K562 (cell line): ENCODE measurements at regions not wholly inside any gene's neighbourhood (a gene's known extent, or its start where the extent isn't known, plus 50 kb on each side); places are given as distances from the start of the nearest gene placed in this dataset.

ENCODE experiments used
- ATAC-seq: fragments of 200-7000 bp; cut with Tn5 transposase; 3 replicates; pipeline ENCODE4 v1.9.1; 2020; ENCODE audit warnings: moderate library complexity
- BruUV-seq: library from RNA; stranded (reverse); fragments of 400-500 nt; replicated peaks from 2 replicates; lab custom pipeline; 2021; lab: Mats Ljungman, UMichigan
- CTCF ChIA-PET: fragments of 300-600 bp; formaldehyde crosslinking; extraction: SDS; loops from one replicate; lab custom pipeline; 2021; ENCODE audit warnings: low intra/inter-chr PET ratio; lab: Yijun Ruan, JAX
- POLR2A ChIA-PET: fragments of 300-600, 350-650 bp; sonication (Branson Sonifier 250); formaldehyde crosslinking; extraction: SDS; loops from one replicate; lab custom pipeline; 2021; ENCODE audit warnings: antibody characterized with exemption, inconsistent platforms; lab: Yijun Ruan, JAX
- DNase-seq, 4 experiments: peaks; one replicate each; pipeline versions ENCODE4 v3.0.0 to v3.0.0-alpha.2; 2011 to 2018; ENCODE audit warnings: low spot score in 3 of 4, mixed read lengths in 3 of 4; ENCODE audit errors: extremely low read depth in 1 of 4
- FAIRE-seq: peaks from 2 replicates; lab custom pipeline; 2011; peaks lifted over from hg19 to GRCh38; lab: Jason Lieb, UNC
- H2AFZ ChIP-seq: 2 replicates; pipeline ENCODE4 v1.6.0; 2011; ENCODE audit warnings: low read depth, low read length, control low read depth, inconsistent platforms
- H3K27ac ChIP-seq: fragments of 200-600 bp; 3 replicates; pipeline ENCODE4 v1.8.0; 2011; ENCODE audit warnings: low read depth, mild to moderate bottlenecking, control low read depth, inconsistent platforms, low read length, moderate library complexity, mixed read lengths; ENCODE audit errors: extremely low read depth
- H3K27me3 ChIP-seq, 2 experiments: fragments of 300-600 bp in 1 of 2; 2 replicates in 1 of 2; 3 replicates in 1 of 2; pipeline versions ENCODE4 v1.6.0 to v1.8.0; 2011; ENCODE audit warnings: inconsistent platforms in 2 of 2, low read length in 2 of 2, mild to moderate bottlenecking in 1 of 2, mixed read lengths in 1 of 2, moderate library complexity in 1 of 2; ENCODE audit not compliant: control insufficient read depth in 2 of 2, insufficient read depth in 2 of 2
- H3K36me3 ChIP-seq: fragments of 300-600 bp; 3 replicates; pipeline ENCODE4 v1.8.0; 2011; ENCODE audit warnings: mild to moderate bottlenecking, low read length, inconsistent platforms; ENCODE audit not compliant: control insufficient read depth, insufficient read depth
- H3K4me1 ChIP-seq, 2 experiments: fragments of 200-600 bp in 1 of 2; replicated peaks in 1 of 2; 2 replicates in 1 of 2; 3 replicates in 1 of 2; pipeline versions ENCODE4 v1.5.1 to v1.8.0; 2011; ENCODE audit warnings: inconsistent platforms in 2 of 2, low read length in 2 of 2, mild to moderate bottlenecking in 1 of 2, mixed read lengths in 1 of 2, moderate library complexity in 1 of 2; ENCODE audit not compliant: control insufficient read depth in 2 of 2, insufficient read depth in 2 of 2
- H3K4me2 ChIP-seq: 2 replicates; pipeline ENCODE4 v1.6.1; 2011; ENCODE audit warnings: low read length, control low read depth, inconsistent platforms, mixed read lengths; ENCODE audit not compliant: insufficient read depth
- H3K4me3 ChIP-seq: fragments of 200-600 bp; sonication (generic), shearing (Covaris generic); 2 replicates; pipeline ENCODE4 v1.5.1; 2016; ENCODE audit warnings: control low read depth, inconsistent platforms
- H3K79me2 ChIP-seq: fragments of 200-600 bp; 3 replicates; pipeline ENCODE4 v1.8.0; 2011; ENCODE audit warnings: low read length, inconsistent platforms; ENCODE audit not compliant: control insufficient read depth, insufficient read depth
- H3K9ac ChIP-seq, 2 experiments: 2 replicates each; pipeline versions ENCODE4 v1.6.0 to v1.6.1; 2011; ENCODE audit warnings: low read depth in 2 of 2, low read length in 2 of 2, control low read depth in 1 of 2, inconsistent platforms in 1 of 2, mild to moderate bottlenecking in 1 of 2, mixed read lengths in 1 of 2; ENCODE audit not compliant: insufficient read depth in 1 of 2
- H3K9me1 ChIP-seq: one replicate; pipeline ENCODE4 v1.6.0; 2011; ENCODE audit warnings: inconsistent platforms, mild to moderate bottlenecking, low read length, moderate library complexity; ENCODE audit not compliant: control insufficient read depth, insufficient read depth
- H3K9me3 ChIP-seq: replicated peaks from 2 replicates; pipeline ENCODE4 v1.5.1; 2011; ENCODE audit warnings: low read depth, low read length, inconsistent platforms; ENCODE audit not compliant: control insufficient read depth, insufficient read depth
- H4K20me1 ChIP-seq: replicated peaks from 2 replicates; pipeline ENCODE4 v1.6.1; 2011; ENCODE audit warnings: low read length, inconsistent platforms, mixed read lengths; ENCODE audit not compliant: control insufficient read depth, insufficient read depth
- ARID2 ChIP-seq: fragments of 450-650 bp; IDR thresholded peaks from 2 replicates; pipeline ENCODE4 v1.6.1; 2017; ENCODE audit warnings: antibody characterized with exemption, mild to moderate bottlenecking
- CXXC5 ChIP-seq: fragments of 250-450 bp; sonication (Bioruptor Pico); IDR thresholded peaks from 2 replicates; pipeline ENCODE4 v1.8.0; 2022; ENCODE audit warnings: inconsistent platforms, mild to moderate bottlenecking, moderate library complexity
- GMEB1 ChIP-seq: fragments of 250-450 bp; sonication (Bioruptor Pico); IDR thresholded peaks from 2 replicates; pipeline ENCODE4 v1.4.0; 2020; ENCODE audit warnings: mild to moderate bottlenecking
- HDAC2 ChIP-seq: fragments of 450-650 bp; IDR thresholded peaks from 2 replicates; pipeline ENCODE4 v1.6.1; 2016; ENCODE audit warnings: mild to moderate bottlenecking
- JUN ChIP-seq, 2 experiments: sonication (generic) in 1 of 2; formaldehyde crosslinking in 1 of 2; IDR thresholded peaks; 2 replicates each; pipeline versions ENCODE4 v1.6.1 to v1.8.0; 2012 to 2022; ENCODE audit warnings: borderline replicate concordance in 2 of 2, mild to moderate bottlenecking in 2 of 2, improper control_type of control experiment in 1 of 2, low read depth in 1 of 2, low read length in 1 of 2, missing genetic modification reagents in 1 of 2
- PHF21A ChIP-seq: fragments of 450-650 bp; IDR thresholded peaks from 2 replicates; pipeline ENCODE4 v1.6.1; 2017; ENCODE audit warnings: low read depth, borderline replicate concordance
- PPARD ChIP-seq: fragments of 250-450 bp; sonication (Bioruptor Pico); IDR thresholded peaks from 2 replicates; pipeline ENCODE4 v1.8.0; 2022; ENCODE audit warnings: inconsistent platforms, mild to moderate bottlenecking, moderate library complexity
- SRSF1 ChIP-seq: fragments of 200-400 bp; formaldehyde crosslinking; IDR thresholded peaks from 2 replicates; pipeline ENCODE4 v1.6.1; 2017; ENCODE audit warnings: mild to moderate bottlenecking, low read depth, low read length, moderate library complexity
- TRIM28 ChIP-seq: fragments of 450-650 bp; IDR thresholded peaks from 2 replicates; pipeline ENCODE4 v1.6.1; 2017
- ZNF12 ChIP-seq: sonication (generic); formaldehyde crosslinking; IDR thresholded peaks from 2 replicates; pipeline ENCODE4 v1.4.0; 2020; ENCODE audit warnings: mild to moderate bottlenecking, missing genetic modification reagents
- ZNF212 ChIP-seq: fragments of 450-650 bp; formaldehyde crosslinking; IDR thresholded peaks from 2 replicates; pipeline ENCODE4 v1.4.0; 2020; ENCODE audit warnings: mild to moderate bottlenecking
- ZNF551 ChIP-seq: fragments of 250-450 bp; sonication (Bioruptor Pico); IDR thresholded peaks from 2 replicates; pipeline ENCODE4 v1.5.0; 2021; ENCODE audit warnings: mild to moderate bottlenecking, moderate library complexity
- ZNF644 ChIP-seq: fragments of 200-800 bp; sonication (Bioruptor generic); IDR thresholded peaks from 2 replicates; pipeline ENCODE4 v1.6.1; 2016; ENCODE audit warnings: low read depth, missing genetic modification characterization, missing compliant biosample characterization
- WGBS: fragments of 100-300 bp; shearing (Covaris generic); methylation state at CpG from one replicate; pipeline ENCODE4 v1.1.6; 2016; ENCODE audit warnings: low coverage, mixed read lengths; ENCODE audit not compliant: insufficient coverage; ENCODE audit errors: missing lambda C conversion rate; 5-methylcytosine and 5-hydroxymethylcytosine counted together
- in situ Hi-C: fragments of 300-500 bp; cut with MboI; formaldehyde crosslinking; loops from 4 replicates; pipeline ENCODE4 v1.15.0; 2018; ENCODE audit warnings: inconsistent platforms, mixed read lengths
- intact Hi-C: fragments of 100-400 bp; cut with micrococcal nuclease; formaldehyde crosslinking; loops from 2 replicates; pipeline ENCODE4 v1.14.2; 2022

DNA sequence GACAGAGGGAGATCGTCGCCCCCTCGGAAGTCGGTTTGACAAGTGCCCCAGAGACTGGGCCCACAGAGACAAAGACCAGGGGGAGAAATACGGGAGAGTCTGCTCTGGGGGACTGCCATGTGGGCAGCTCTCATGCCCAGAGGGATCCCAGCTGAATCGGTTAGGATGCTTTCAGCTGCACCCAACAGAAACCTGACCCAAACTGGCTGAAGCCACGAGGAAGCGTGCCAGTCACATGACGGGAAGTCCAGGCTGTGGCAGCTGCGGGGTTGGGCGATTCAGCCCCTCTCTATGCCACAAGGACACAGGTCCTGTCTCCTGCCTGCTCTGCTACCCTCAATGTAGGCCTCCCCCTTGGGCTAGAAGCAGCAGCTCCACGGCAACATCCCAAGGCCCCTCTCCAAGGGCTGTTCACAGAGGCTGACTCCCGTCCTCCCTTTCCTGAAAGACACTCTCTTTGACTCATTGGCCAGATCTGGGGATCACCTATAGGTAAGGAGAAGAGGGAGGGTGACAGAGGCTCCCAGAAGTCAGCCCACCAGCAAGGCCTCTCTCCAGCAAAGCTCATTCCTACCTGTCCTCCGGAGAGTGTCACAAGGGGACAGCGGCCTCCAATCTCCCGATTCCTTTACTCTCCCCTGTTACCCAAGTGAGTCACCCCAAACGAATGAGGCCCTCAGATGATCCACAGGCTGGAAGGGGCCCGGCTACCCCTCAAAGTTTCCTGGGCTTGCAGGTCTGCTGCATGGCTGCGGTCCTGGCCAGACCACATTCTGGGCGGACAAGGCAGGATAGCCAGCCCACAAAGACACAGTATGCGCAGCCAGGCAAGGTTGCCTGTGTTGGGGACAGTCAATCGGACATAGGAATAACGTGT lies 75.8 kb downstream of the RBFOX3 start:
- no peak for ATAC-seq
- H3K27ac ChIP-seq = no peak overlapping the region
- ChIA-PET CTCF (no interaction called here), POLR2A (interaction anchor here (0.6 to 0.8 kb wide), 3 partner anchors 9 to 422 kb away, joined by 3 read pairs; no protein-coding TSS in a partner anchor)
- no peaks in the 10 kb centered on the region for H3K36me3 ChIP-seq
- FAIRE-seq = no peak
- intact Hi-C loops = no loop called here
- no peak overlapping the region for H3K4me3 ChIP-seq
- in situ Hi-C loops = no loop called here
- under 1% methylated on average over 22 of the region's 23 CpGs for WGBS
- no peak overlapping the region for H3K4me2 ChIP-seq
- BruUV-seq = no TSS peak
- TF ChIP-seq JUN (IDR thresholded peaks at IDR 0.05; ENCODE audit: borderline replicate concordance, low read depth, low read length) (no peak), JUN (CRISPR knock-in tag; IDR thresholded peaks at IDR 0.05; ENCODE audit: borderline replicate concordance) (no peak), ZNF644 (no peak), CXXC5 (CRISPR knock-in tag) (no peak), ZNF212 (CRISPR knock-in tag) (no peak), ARID2 (no peak), GMEB1 (CRISPR knock-in tag) (no peak), PHF21A (no peak), HDAC2 (no peak), TRIM28 (no peak), ZNF12 (no peak), ZNF551 (CRISPR knock-in tag) (no peak), SRSF1 (no peak), PPARD (no peak)
- no peak overlapping the region for H3K9ac ChIP-seq
- no peaks in the 10 kb centered on the region for H3K79me2 ChIP-seq
- peaks cover 25 to 85% of the 10 kb centered on the region in 2 experiments for H3K27me3 ChIP-seq
- DNase-seq = no peak
- H2AFZ ChIP-seq = no peak overlapping the region
- no peaks in the 10 kb centered on the region for H3K9me3 ChIP-seq
- peaks cover 0 to 3% of the 10 kb centered on the region in 2 experiments; a peak in 1 of 5 replicates for H3K4me1 ChIP-seq
- peaks cover 14% of the 10 kb centered on the region; the same call in 1 of the 2 replicates for H4K20me1 ChIP-seq
- H3K9me1 ChIP-seq = peaks cover 2% of the 10 kb centered on the region
